Astrocyte of the cerebellum (primary cell): ENCODE measurements at regions not wholly inside any gene's neighbourhood (a gene's known extent, or its start where the extent isn't known, plus 50 kb on each side); places are given as distances from the start of the nearest gene placed in this dataset.

ENCODE experiments used
- DNase-seq: peaks from one replicate; pipeline ENCODE4 v3.0.0-alpha.2; 2011; ENCODE audit warnings: low read depth
- H3K4me3 ChIP-seq: 2 replicates; pipeline ENCODE4 v1.5.1; 2011; ENCODE audit warnings: mild to moderate bottlenecking, low read depth, low read length, moderate library complexity
- CTCF ChIP-seq: IDR thresholded peaks from 2 replicates; pipeline ENCODE4 v1.5.1; 2012; ENCODE audit warnings: low read length, low read depth, moderate library complexity, mild to moderate bottlenecking; ENCODE audit errors: missing control alignments
- in situ Hi-C: cut with HindIII; loops from 2 replicates; pipeline ENCODE4 v1.10.0; 2017; ENCODE audit warnings: low sequenced_read_pairs

- DNase-seq, result no peak
- no peak overlapping the region for H3K4me3 ChIP-seq
- peak; percentile 23 for TF ChIP-seq CTCF
- in situ Hi-C loops, result no loop called here
Measured at GRCh38 chr1:243946946-243947345, 96.9 kb upstream of the AKT3 start.

GRCh38 chr1:243946253-243946652 lies 96.2 kb upstream of the AKT3 start:
- in situ Hi-C loops, result no loop called here
- H3K4me3 ChIP-seq, result no peak overlapping the region
- no peak for DNase-seq
- TF ChIP-seq CTCF, result no peak

GRCh38 chr1:243945727-243946126 lies 95.7 kb upstream of the AKT3 start:
- no peak for TF ChIP-seq CTCF
- DNase-seq, result no peak
- in situ Hi-C loops, result no loop called here
- no peak overlapping the region for H3K4me3 ChIP-seq

GRCh38 chr1:243944429-243945160 lies 94.6 kb upstream of the AKT3 start:
- in situ Hi-C loops, result no loop called here
- no peak for DNase-seq
- H3K4me3 ChIP-seq, result no peak overlapping the region
- TF ChIP-seq CTCF, result no peak

- no peak for TF ChIP-seq CTCF
- DNase-seq, result no peak
- in situ Hi-C loops, result no loop called here
- no peak overlapping the region for H3K4me3 ChIP-seq
Measured at GRCh38 chr1:243943671-243944428, 93.8 kb upstream of the AKT3 start.

GRCh38 chr1:243942196-243943150 lies 92.4 kb upstream of the AKT3 start:
- in situ Hi-C loops, result no loop called here
- no peak for TF ChIP-seq CTCF
- no peak overlapping the region for H3K4me3 ChIP-seq
- DNase-seq, result no peak
